Small intestine (tissue), 7 donors: ENCODE measurements at regions not wholly inside any gene's neighbourhood (a gene's known extent, or its start where the extent isn't known, plus 50 kb on each side); places are given as distances from the start of the nearest gene placed in this dataset.
"Not testable (repeated sequence)": the region's sequence is repeated elsewhere in the genome, so short reads cannot be mapped to it uniquely, and the experiment has no call there.

Source experiments
- DNase-seq, 2 donors: peaks; one replicate each; pipeline versions ENCODE4 v3.0.0 to v3.0.0-alpha.2; 2013
- FAIRE-seq: peaks from 2 replicates; lab custom pipeline; 2012; peaks lifted over from hg19 to GRCh38; lab: Jason Lieb, UNC
- H3K27ac ChIP-seq, 3 donors: one replicate each; pipeline ENCODE4 v1.5.1; 2013; ENCODE audit warnings: low read length in 2 of 3, mild to moderate bottlenecking in 2 of 3, control low read depth in 1 of 3, inconsistent platforms in 1 of 3, low read depth in 1 of 3, moderate library complexity in 1 of 3
- H3K27me3 ChIP-seq, 3 donors: one replicate each; pipeline ENCODE4 v1.6.1; 2013; ENCODE audit warnings: low read length in 3 of 3, inconsistent platforms in 1 of 3; ENCODE audit not compliant: control insufficient read depth in 3 of 3, insufficient read depth in 3 of 3
- H3K36me3 ChIP-seq, 3 donors: one replicate each; pipeline ENCODE4 v1.6.1; 2013; ENCODE audit warnings: low read length in 3 of 3, inconsistent platforms in 1 of 3, low read depth in 1 of 3, mild to moderate bottlenecking in 1 of 3, moderate library complexity in 1 of 3; ENCODE audit not compliant: control insufficient read depth in 3 of 3, insufficient read depth in 2 of 3
- H3K4me1 ChIP-seq, 3 donors: one replicate each; pipeline ENCODE4 v1.6.1; 2013; ENCODE audit warnings: low read length in 2 of 3, inconsistent platforms in 1 of 3, low read depth in 1 of 3, mild to moderate bottlenecking in 1 of 3, moderate library complexity in 1 of 3; ENCODE audit not compliant: control insufficient read depth in 3 of 3, insufficient read depth in 2 of 3
- H3K4me3 ChIP-seq, 3 donors: one replicate each; pipeline ENCODE4 v1.5.1; 2013; ENCODE audit warnings: low read length in 3 of 3, control low read depth in 1 of 3, inconsistent platforms in 1 of 3, low read depth in 1 of 3, mild to moderate bottlenecking in 1 of 3, moderate library complexity in 1 of 3
- H3K9me3 ChIP-seq, 2 donors: one replicate each; pipeline ENCODE4 v1.6.1; 2013; ENCODE audit warnings: low read depth in 1 of 2, low read length in 1 of 2; ENCODE audit not compliant: control insufficient read depth in 2 of 2, insufficient read depth in 1 of 2
- WGBS, 3 donors: extraction: QIAGEN DNeasy Blood & Tissue Kit; methylation state at CpG; one replicate each; pipeline ENCODE4 v1.1.7; 2013; 5-methylcytosine and 5-hydroxymethylcytosine counted together
- donor health status: healthy with polysubstance abuse.
- donor health status: control.
- donor health status: control.
- donor health status: Bipolar disorder and iron deficiency.
- donor health status: healthy.

GRCh38 chrX:148298737-148299136 lies 201.7 kb upstream of the AFF2 start:
- no peak for FAIRE-seq
- whole genome bisulfite sequencing, 3 donors = 87 to 98% (median 89%) methylated on average over 2 of the region's 2 CpGs
- Histone ChIP-seq H3K27ac (no peak overlapping the region), H3K9me3 (no peaks in the 10 kb centered on the region), H3K36me3 (no peaks in the 10 kb centered on the region), H3K4me3 (no peak overlapping the region), H3K27me3 (no peaks in the 10 kb centered on the region), H3K4me1 (no peaks in the 10 kb centered on the region)
- DNase-seq = no peak

DNA sequence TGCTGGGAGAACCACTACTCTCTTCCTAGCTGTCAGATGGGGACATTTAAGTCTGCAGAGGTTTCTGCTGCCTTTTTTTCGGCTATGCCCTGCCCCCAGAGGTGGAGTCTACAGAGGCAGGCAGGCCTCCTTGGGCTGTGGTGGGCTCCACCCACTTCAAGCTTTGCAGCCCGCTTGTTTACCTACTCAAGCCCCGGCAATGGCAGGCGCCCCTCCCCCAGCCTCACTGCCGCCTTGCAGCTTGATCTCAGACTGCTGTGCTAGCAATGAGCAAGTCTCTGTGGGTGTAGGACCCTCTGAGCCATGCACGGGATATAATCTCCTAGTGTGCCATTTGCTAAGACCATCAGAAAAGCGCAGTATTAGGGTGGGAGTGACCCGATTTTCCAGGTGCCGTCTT lies 195.2 kb upstream of the AFF2 start:
- not testable (repeated sequence) for H3K4me1 ChIP-seq, H3K27me3 ChIP-seq, DNase-seq, H3K9me3 ChIP-seq, H3K36me3 ChIP-seq, FAIRE-seq, H3K4me3 ChIP-seq, H3K27ac ChIP-seq
- WGBS, 3 donors = 90 to 91% (median 90%) methylated on average over 9 of the region's 9 CpGs

DNA sequence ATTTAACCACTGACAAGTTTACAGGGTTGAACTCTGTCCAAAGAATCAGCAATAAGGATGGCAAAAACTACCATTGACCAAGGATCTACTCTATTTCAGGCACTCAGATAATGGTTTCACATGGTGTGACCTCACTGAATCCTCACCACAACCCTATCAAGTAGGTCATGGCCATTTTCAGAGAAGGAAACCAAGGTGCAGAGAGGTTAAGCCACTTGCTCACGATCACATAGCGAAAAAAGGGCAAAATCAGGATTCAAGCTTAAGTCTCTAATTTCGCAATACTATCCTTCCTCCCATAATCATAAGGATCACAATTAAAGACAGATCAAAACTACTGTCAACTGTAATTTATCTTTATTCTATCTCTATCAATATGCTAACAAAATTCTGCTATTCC lies 191.0 kb upstream of the AFF2 start:
- Histone ChIP-seq H3K4me3 (no peak overlapping the region), H3K4me1 (no peaks in the 10 kb centered on the region), H3K36me3 (no peaks in the 10 kb centered on the region), H3K27ac (no peak overlapping the region), H3K27me3 (no peaks in the 10 kb centered on the region), H3K9me3 (no peaks in the 10 kb centered on the region)
- FAIRE-seq (no peak), DNase-seq (no peak)
- WGBS, 3 donors = 83 to 91% (median 90%) methylated on average over 3 of the region's 3 CpGs

GRCh38 chrX:148310426-148311165 lies 189.8 kb upstream of the AFF2 start:
- Histone ChIP-seq H3K4me1 (no peaks in the 10 kb centered on the region), H3K4me3 (no peak overlapping the region), H3K9me3 (no peaks in the 10 kb centered on the region), H3K27me3 (no peaks in the 10 kb centered on the region), H3K27ac (no peak overlapping the region), H3K36me3 (no peaks in the 10 kb centered on the region)
- FAIRE-seq (no peak), DNase-seq (no peak)
- WGBS, 3 donors = 36 to 63% (median 53%) methylated on average over 1 of the region's 1 CpG

- Histone ChIP-seq H3K27ac (no peak overlapping the region), H3K36me3 (no peaks in the 10 kb centered on the region), H3K4me1 (no peaks in the 10 kb centered on the region), H3K27me3 (no peaks in the 10 kb centered on the region), H3K9me3 (no peaks in the 10 kb centered on the region), H3K4me3 (no peak overlapping the region)
- no peak for FAIRE-seq
- no peak for DNase-seq
Observed at GRCh38 chrX:148311544-148311943, 188.9 kb upstream of the AFF2 start.

GRCh38 chrX:148314876-148315275 lies 185.5 kb upstream of the AFF2 start:
- no peak overlapping the region for H3K27ac ChIP-seq
- 83 to 92% (median 86%) methylated on average over 1 of the region's 1 CpG for WGBS, 3 donors
- no peak for FAIRE-seq
- no peak overlapping the region for H3K4me3 ChIP-seq
- no peaks in the 10 kb centered on the region for H3K27me3 ChIP-seq
- H3K4me1 ChIP-seq = no peaks in the 10 kb centered on the region
- H3K9me3 ChIP-seq = no peaks in the 10 kb centered on the region
- DNase-seq = no peak
- no peaks in the 10 kb centered on the region for H3K36me3 ChIP-seq

- Histone ChIP-seq H3K9me3 (no peaks in the 10 kb centered on the region), H3K4me1 (no peaks in the 10 kb centered on the region), H3K36me3 (no peaks in the 10 kb centered on the region), H3K4me3 (no peak overlapping the region), H3K27ac (no peak overlapping the region), H3K27me3 (no peaks in the 10 kb centered on the region)
- no peak for FAIRE-seq
- 40 to 75% (median 57%) methylated on average over 1 of the region's 1 CpG for WGBS, 3 donors
- no peak for DNase-seq
Observed at GRCh38 chrX:148316446-148316845, 184.0 kb upstream of the AFF2 start.

DNA sequence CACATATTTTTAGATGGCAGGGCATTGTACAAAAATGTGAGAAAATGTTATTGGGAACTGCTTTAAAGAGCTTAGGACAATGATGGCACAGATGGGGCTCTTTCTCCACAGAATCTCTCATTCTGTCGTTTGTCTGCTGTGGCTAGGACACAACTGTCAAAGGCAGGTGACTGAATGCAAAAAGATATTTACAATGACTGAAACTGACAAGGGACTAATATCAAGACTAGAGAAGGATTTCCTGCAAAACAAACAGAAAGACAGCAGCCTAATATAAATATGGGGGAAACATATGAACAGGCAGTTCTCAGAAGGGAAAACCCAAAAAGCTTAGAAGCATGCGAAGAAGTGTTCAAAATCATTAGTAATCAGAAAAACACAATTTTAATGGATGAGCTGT lies 177.5 kb upstream of the AFF2 start:
- Histone ChIP-seq H3K36me3 (no peaks in the 10 kb centered on the region), H3K9me3 (no peaks in the 10 kb centered on the region), H3K27me3 (no peaks in the 10 kb centered on the region), H3K27ac (no peak overlapping the region), H3K4me1 (no peaks in the 10 kb centered on the region), H3K4me3 (no peak overlapping the region)
- FAIRE-seq = no peak
- 56 to 76% (median 66%) methylated on average over 2 of the region's 2 CpGs for WGBS, 3 donors
- DNase-seq = no peak

- DNase-seq (no peak), FAIRE-seq (no peak)
- Histone ChIP-seq H3K27me3 (no peaks in the 10 kb centered on the region), H3K4me3 (no peak overlapping the region), H3K4me1 (no peaks in the 10 kb centered on the region), H3K9me3 (no peaks in the 10 kb centered on the region), H3K36me3 (no peaks in the 10 kb centered on the region), H3K27ac (no peak overlapping the region)
- WGBS, 3 donors = 72 to 83% (median 76%) methylated on average over 1 of the region's 1 CpG
Observed at GRCh38 chrX:148333989-148334388, 166.4 kb upstream of the AFF2 start.
